Activated T-cell treated with anti-CD3 and anti-CD28 coated beads, Interleukin-2, amount 50 U/mL, for 24 hours (primary cell): ENCODE measurements at regions not wholly inside any gene's neighbourhood (a gene's known extent, or its start where the extent isn't known, plus 50 kb on each side); places are given as distances from the start of the nearest gene placed in this dataset.
"Not testable (repeated sequence)": the region's sequence is repeated elsewhere in the genome, so short reads cannot be mapped to it uniquely, and the experiment has no call there.

Experiments used
- DNase-seq: peaks from one replicate; pipeline ENCODE4 v3.0.0-alpha.2; 2020
- H3K27ac Mint-ChIP-seq: 2 replicates; pipeline ENCODE4 v1.8.0; 2020; ENCODE audit warnings: mild to moderate bottlenecking, mixed read lengths
- H3K27me3 Mint-ChIP-seq: 2 replicates; pipeline ENCODE4 v1.8.0; 2020; ENCODE audit warnings: mixed read lengths
- H3K36me3 Mint-ChIP-seq: 2 replicates; pipeline ENCODE4 v1.8.0; 2020; ENCODE audit warnings: low read depth, mixed read lengths
- H3K4me1 Mint-ChIP-seq: 2 replicates; pipeline ENCODE4 v1.8.0; 2020; ENCODE audit warnings: low read depth, mixed read lengths
- H3K4me3 Mint-ChIP-seq: 2 replicates; pipeline ENCODE4 v1.8.0; 2020; ENCODE audit warnings: mild to moderate bottlenecking, moderate library complexity, mixed read lengths
- H3K9me3 Mint-ChIP-seq: 2 replicates; pipeline ENCODE4 v1.8.0; 2020; ENCODE audit warnings: mixed read lengths

DNA sequence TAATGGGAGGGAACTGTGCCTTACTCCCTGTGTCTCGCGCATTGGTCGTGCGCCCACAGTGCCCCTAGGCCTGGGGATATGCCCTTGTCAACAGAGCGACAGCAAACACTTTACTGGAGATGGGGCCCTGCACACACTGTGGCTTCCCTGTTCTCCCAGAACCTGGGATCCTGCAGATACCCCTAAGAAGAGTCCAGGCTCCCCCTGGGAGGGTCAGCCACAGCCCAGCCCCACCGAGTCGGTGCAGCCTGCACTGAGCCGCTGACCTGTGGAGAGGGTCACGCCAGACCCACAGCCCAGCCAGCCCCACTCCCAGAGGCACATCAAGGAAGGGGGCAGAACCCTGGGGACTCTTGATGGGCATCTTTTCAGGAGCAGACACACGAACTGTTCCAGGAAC is 480.3 kb downstream of the TMEM121 start:
- not testable (repeated sequence) for DNase-seq, H3K27me3 Mint-ChIP-seq, H3K36me3 Mint-ChIP-seq, H3K9me3 Mint-ChIP-seq
- H3K27ac Mint-ChIP-seq: peak overlapping the region; percentile 93
- peaks cover 84% of the 10 kb centered on the region for H3K4me1 Mint-ChIP-seq
- peak overlapping the region; percentile 85 for H3K4me3 Mint-ChIP-seq

GRCh38 chr14:106010783-106011182 is 484.4 kb downstream of the TMEM121 start:
- peak overlapping the region; percentile 68 for H3K4me3 Mint-ChIP-seq
- H3K4me1 Mint-ChIP-seq: peaks cover 87% of the 10 kb centered on the region
- H3K36me3 Mint-ChIP-seq: peaks cover 11% of the 10 kb centered on the region
- H3K27ac Mint-ChIP-seq: peak overlapping the region; percentile 99
- H3K27me3 Mint-ChIP-seq: no peaks in the 10 kb centered on the region
- H3K9me3 Mint-ChIP-seq: peaks cover 2% of the 10 kb centered on the region
- no peak for DNase-seq

GRCh38 chr14:106011631-106012360 is 485.4 kb downstream of the TMEM121 start:
- Mint-ChIP-seq H3K4me3 (peak overlapping the region; percentile 68), H3K36me3 (peaks cover 11% of the 10 kb centered on the region), H3K4me1 (peaks cover 86% of the 10 kb centered on the region), H3K27ac (peak overlapping the region; percentile 99)
- not testable (repeated sequence) for H3K27me3 Mint-ChIP-seq, H3K9me3 Mint-ChIP-seq
- DNase-seq: peak; percentile 93

DNA sequence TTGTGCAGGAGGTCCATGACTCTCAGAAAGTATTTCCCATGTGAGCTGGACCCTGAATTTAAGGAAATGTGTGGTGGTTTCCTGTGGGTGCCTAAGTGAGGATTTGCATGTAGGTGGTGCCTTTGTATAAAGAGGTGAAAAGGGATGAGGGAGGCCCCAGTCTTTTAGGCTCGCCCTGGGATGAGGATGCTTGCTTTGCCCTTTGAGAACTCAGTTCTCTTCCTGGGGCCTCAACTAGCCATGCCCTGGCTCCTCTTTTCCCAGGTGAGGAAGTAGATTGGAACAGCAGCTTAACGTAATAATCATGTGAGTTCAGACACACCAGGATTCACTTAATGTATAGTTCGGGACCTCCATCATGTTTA is 486.0 kb downstream of the TMEM121 start:
- DNase-seq, H3K9me3 Mint-ChIP-seq, H3K27me3 Mint-ChIP-seq: not testable (repeated sequence)
- Mint-ChIP-seq H3K4me3 (peak overlapping the region; percentile 68), H3K36me3 (peaks cover 11% of the 10 kb centered on the region), H3K4me1 (peaks cover 86% of the 10 kb centered on the region), H3K27ac (peak overlapping the region; percentile 99)

DNA sequence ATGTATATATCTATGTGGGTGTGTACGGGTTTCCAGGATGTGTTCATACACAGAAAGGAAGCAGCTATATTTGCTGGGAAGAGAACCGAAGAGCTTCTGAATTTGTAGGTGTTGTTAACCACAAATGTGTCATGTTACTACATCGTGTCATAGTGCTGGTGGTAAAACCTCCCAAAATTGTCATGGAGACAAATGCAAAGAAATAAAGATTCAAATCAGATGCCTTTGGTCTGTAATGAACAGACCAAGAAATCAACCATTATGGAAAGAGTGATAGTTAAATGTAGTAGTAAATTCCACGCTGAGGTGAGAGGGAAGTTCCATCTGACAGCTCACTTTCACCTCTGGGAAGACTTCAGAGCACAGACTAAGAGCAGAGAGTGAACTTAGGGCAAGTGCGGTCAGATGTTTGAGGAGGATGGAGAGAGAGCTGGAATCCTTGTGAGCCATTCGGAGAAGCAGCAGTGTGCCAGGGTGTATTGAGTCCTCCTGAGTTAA is 487.5 kb downstream of the TMEM121 start:
- H3K4me1 Mint-ChIP-seq: peaks cover 88% of the 10 kb centered on the region
- H3K27ac Mint-ChIP-seq: peak overlapping the region; percentile 99
- H3K9me3 Mint-ChIP-seq: peaks cover 2% of the 10 kb centered on the region
- no peaks in the 10 kb centered on the region for H3K27me3 Mint-ChIP-seq
- no peak for DNase-seq
- peaks cover 5% of the 10 kb centered on the region for H3K36me3 Mint-ChIP-seq
- peak overlapping the region; percentile 72 for H3K4me3 Mint-ChIP-seq

DNA sequence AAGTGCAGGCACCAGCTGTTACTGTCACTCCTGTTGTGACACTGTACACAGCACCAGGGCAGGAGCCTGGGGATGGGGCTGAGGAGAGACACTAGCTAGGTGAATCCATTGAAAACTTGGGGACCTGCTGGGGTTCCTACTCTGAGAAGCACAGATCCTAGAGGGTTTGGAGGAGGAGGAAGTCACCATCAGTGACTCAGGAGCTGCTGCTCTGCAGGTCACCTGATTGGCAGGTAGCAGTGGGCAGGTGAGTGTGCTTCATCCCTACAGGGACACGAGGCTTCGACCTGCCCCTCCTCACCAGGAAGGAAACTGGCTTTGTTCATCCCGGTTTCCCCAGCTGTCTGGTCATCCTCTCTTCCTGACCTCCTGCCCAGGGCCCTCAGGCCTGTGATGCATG is 491.6 kb downstream of the TMEM121 start:
- H3K4me1 Mint-ChIP-seq: peaks cover 88% of the 10 kb centered on the region
- not testable (repeated sequence) for H3K36me3 Mint-ChIP-seq, H3K27ac Mint-ChIP-seq, DNase-seq, H3K9me3 Mint-ChIP-seq, H3K27me3 Mint-ChIP-seq, H3K4me3 Mint-ChIP-seq

- H3K4me3 Mint-ChIP-seq: no peak overlapping the region
- H3K9me3 Mint-ChIP-seq: peaks cover 11% of the 10 kb centered on the region
- H3K27ac Mint-ChIP-seq: peak overlapping the region; percentile 90
Observed at GRCh38 chr14:106021832-106022231, 495.4 kb downstream of the TMEM121 start.

DNA sequence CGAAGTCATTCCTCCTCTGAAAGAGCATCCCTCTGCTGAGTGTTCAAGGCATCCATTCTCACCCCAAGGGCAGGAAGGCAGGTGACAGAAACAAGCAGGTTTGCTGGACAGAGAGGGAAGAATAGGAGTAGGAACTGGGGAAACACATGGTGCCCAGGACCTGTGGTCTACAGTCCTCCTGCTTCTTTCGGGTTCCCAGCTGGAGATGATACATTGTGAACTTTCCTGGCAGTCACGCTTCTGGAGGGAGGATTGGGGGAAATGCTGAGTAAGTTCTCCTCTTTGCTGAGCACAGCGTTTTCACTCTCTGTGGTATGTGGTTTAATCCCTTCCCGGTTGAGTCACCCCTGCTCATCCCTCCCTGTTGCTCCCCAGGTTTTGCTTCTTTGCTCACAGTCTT is 496.3 kb downstream of the TMEM121 start:
- H3K4me3 Mint-ChIP-seq: peak overlapping the region; percentile 20
- peaks cover 83% of the 10 kb centered on the region for H3K4me1 Mint-ChIP-seq
- DNase-seq, H3K36me3 Mint-ChIP-seq, H3K27me3 Mint-ChIP-seq: not testable (repeated sequence)
- peak overlapping the region; percentile 90 for H3K27ac Mint-ChIP-seq
- peaks cover 11% of the 10 kb centered on the region for H3K9me3 Mint-ChIP-seq

More at GRCh38 chr14:106021832-106022231, 495.4 kb downstream of the TMEM121 start:
- H3K4me1 Mint-ChIP-seq: peaks cover 90% of the 10 kb centered on the region
- H3K27me3 Mint-ChIP-seq: no peaks in the 10 kb centered on the region
- no peak for DNase-seq
- peaks cover 10% of the 10 kb centered on the region for H3K36me3 Mint-ChIP-seq

DNA sequence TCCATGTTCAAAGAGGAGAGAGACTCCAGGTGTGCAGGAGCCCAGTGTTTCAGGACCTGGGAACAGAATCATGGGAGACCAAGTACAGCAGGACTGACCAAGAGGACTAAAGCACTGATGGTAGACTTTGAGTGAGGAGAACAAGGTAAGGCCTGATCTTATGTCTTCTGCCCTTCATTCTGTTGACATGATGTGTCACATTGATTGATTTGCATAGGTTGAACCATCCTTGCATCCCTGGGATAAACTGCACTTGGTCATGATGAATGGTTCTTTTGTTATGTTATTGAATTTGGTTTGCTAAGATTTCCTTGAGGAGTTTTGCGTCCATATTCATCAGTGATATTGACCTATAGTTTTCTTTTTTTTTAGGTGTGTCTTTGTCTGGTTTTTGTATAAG is 497.0 kb downstream of the TMEM121 start:
- H3K9me3 Mint-ChIP-seq: peaks cover 11% of the 10 kb centered on the region
- peaks cover 10% of the 10 kb centered on the region for H3K36me3 Mint-ChIP-seq
- H3K27ac Mint-ChIP-seq: peak overlapping the region; percentile 90
- peaks cover 80% of the 10 kb centered on the region for H3K4me1 Mint-ChIP-seq
- DNase-seq: no peak
- no peaks in the 10 kb centered on the region for H3K27me3 Mint-ChIP-seq
- H3K4me3 Mint-ChIP-seq: peak overlapping the region; percentile 23

GRCh38 chr14:106024983-106025604 is 498.7 kb downstream of the TMEM121 start:
- H3K36me3 Mint-ChIP-seq: peaks cover 10% of the 10 kb centered on the region
- DNase-seq: peak; percentile 60
- H3K4me3 Mint-ChIP-seq: no peak overlapping the region
- peaks cover 65% of the 10 kb centered on the region for H3K4me1 Mint-ChIP-seq
- H3K9me3 Mint-ChIP-seq: peaks cover 11% of the 10 kb centered on the region
- H3K27ac Mint-ChIP-seq: peak overlapping the region; percentile 63
- H3K27me3 Mint-ChIP-seq: no peaks in the 10 kb centered on the region

GRCh38 chr14:106026026-106026425 is 499.6 kb downstream of the TMEM121 start:
- Mint-ChIP-seq H3K27ac (no peak overlapping the region), H3K4me3 (no peak overlapping the region), H3K27me3 (no peaks in the 10 kb centered on the region), H3K9me3 (peaks cover 11% of the 10 kb centered on the region), H3K36me3 (peaks cover 10% of the 10 kb centered on the region), H3K4me1 (peaks cover 56% of the 10 kb centered on the region)
- no peak for DNase-seq

GRCh38 chr14:106027759-106028158 is 501.4 kb downstream of the TMEM121 start:
- peaks cover 11% of the 10 kb centered on the region for H3K9me3 Mint-ChIP-seq
- not testable (repeated sequence) for H3K4me3 Mint-ChIP-seq, H3K36me3 Mint-ChIP-seq, DNase-seq, H3K27ac Mint-ChIP-seq, H3K27me3 Mint-ChIP-seq
- H3K4me1 Mint-ChIP-seq: peaks cover 39% of the 10 kb centered on the region

DNA sequence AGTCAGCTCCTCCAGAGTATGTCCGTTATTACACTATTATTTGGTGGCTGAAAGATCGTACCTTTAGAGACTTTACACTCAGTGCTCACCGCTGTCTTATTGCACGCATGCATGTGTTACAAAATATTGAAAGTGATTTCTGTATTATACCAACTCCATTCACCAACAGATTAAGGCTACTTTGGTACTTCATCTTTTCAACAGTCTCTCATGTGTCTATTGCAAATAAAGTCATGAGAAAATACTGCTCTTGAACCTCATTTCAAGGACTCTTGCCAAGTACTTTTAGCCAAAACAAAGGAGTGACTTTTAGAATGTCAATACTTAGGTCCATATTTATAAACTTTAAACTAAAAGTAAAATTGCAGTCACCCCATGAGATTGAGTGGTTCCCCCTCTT is 503.6 kb downstream of the TMEM121 start:
- no peak overlapping the region for H3K4me3 Mint-ChIP-seq
- H3K9me3 Mint-ChIP-seq: no peaks in the 10 kb centered on the region
- no peak for DNase-seq
- no peak overlapping the region for H3K27ac Mint-ChIP-seq
- no peaks in the 10 kb centered on the region for H3K27me3 Mint-ChIP-seq
- no peaks in the 10 kb centered on the region for H3K36me3 Mint-ChIP-seq
- peaks cover 41% of the 10 kb centered on the region for H3K4me1 Mint-ChIP-seq

GRCh38 chr14:106037380-106037779 is 511.0 kb downstream of the TMEM121 start:
- peaks cover 57% of the 10 kb centered on the region for H3K4me1 Mint-ChIP-seq
- no peaks in the 10 kb centered on the region for H3K27me3 Mint-ChIP-seq
- H3K36me3 Mint-ChIP-seq: no peaks in the 10 kb centered on the region
- no peak for DNase-seq
- H3K4me3 Mint-ChIP-seq: no peak overlapping the region
- no peak overlapping the region for H3K27ac Mint-ChIP-seq
- H3K9me3 Mint-ChIP-seq: no peaks in the 10 kb centered on the region

GRCh38 chr14:106038263-106038662 is 511.9 kb downstream of the TMEM121 start:
- peaks cover 51% of the 10 kb centered on the region for H3K4me1 Mint-ChIP-seq
- no peak for DNase-seq
- peak overlapping the region; percentile 13 for H3K27ac Mint-ChIP-seq
- H3K36me3 Mint-ChIP-seq: no peaks in the 10 kb centered on the region
- H3K4me3 Mint-ChIP-seq: no peak overlapping the region
- no peaks in the 10 kb centered on the region for H3K9me3 Mint-ChIP-seq
- H3K27me3 Mint-ChIP-seq: no peaks in the 10 kb centered on the region
